ENCODE measurements at regions not wholly inside any gene's neighbourhood (a gene's known extent, or its start where the extent isn't known, plus 50 kb on each side); places are given as distances from the start of the nearest gene placed in this dataset.

DNA sequence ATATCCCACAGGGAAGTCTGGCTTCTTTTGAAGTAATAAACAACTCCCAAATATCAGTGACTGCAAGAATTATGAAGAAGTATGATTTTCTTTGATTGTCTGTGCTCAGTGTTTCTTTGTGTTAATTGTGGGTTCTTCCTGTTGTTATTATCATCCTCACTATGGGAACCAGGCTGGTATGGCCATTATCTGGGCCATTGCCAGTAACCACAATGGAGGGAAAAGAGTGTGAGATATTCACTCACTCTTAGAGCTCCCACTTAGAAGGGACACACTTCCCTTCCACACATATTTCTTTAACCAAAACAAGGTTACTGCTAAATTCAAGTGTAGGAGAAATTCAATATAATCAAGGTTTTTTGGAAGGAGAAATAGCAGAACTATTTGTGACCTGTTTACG is 503.7 kb downstream of the SLC6A15 start:
- Histone ChIP-seq H3K4me3 (ENCODE audit: insufficient read depth, low read depth, low read length) (no peak overlapping the region), H4K5ac (ENCODE audit: low read depth, low read length) (no peak overlapping the region), H2AK5ac (ENCODE audit: low read depth, low read length) (no peak overlapping the region), H3K14ac (replicated peaks; ENCODE audit: low read depth, low read length) (no peak overlapping the region), H2BK20ac (ENCODE audit: low read depth, low read length) (no peak overlapping the region), H3K27me3 (ENCODE audit: control insufficient read depth, insufficient read depth, low read length) (no peaks in the 10 kb centered on the region), H2BK5ac (ENCODE audit: low read depth, low read length, poor library complexity, severe bottlenecking) (no peak overlapping the region), H3K4me1 (ENCODE audit: control insufficient read depth, insufficient read depth, low read length) (no peaks in the 10 kb centered on the region), H2BK120ac (ENCODE audit: low read depth, low read length) (no peak overlapping the region), H4K91ac (ENCODE audit: insufficient read depth, low read depth, low read length) (no peak overlapping the region), H3K4ac (ENCODE audit: low read depth, low read length) (no peak overlapping the region), H3K27ac (ENCODE audit: insufficient read depth, low read length) (no peak overlapping the region), H3K9ac (ENCODE audit: low read depth, low read length) (no peak overlapping the region), H2AFZ (replicated peaks; ENCODE audit: low read length, poor library complexity) (no peak overlapping the region), H3K9me3 (ENCODE audit: control insufficient read depth, insufficient read depth, low read length) (no peaks in the 10 kb centered on the region), H4K20me1 (ENCODE audit: insufficient read depth, low read length) (no peaks in the 10 kb centered on the region), H2BK15ac (ENCODE audit: low read depth, low read length) (no peak overlapping the region), H3K9me1 (ENCODE audit: insufficient read depth, low read length) (no peaks in the 10 kb centered on the region), H3K23ac (ENCODE audit: low read depth, low read length) (no peak overlapping the region), H3K4me2 (ENCODE audit: low read depth, low read length) (no peak overlapping the region), H3K56ac (ENCODE audit: extremely low read depth, insufficient read depth, low read length) (no peak overlapping the region), H3K79me1 (ENCODE audit: low read depth in 1 of 2, low read length in 2 of 2) (no peaks in the 10 kb centered on the region), H2AK9ac (replicated peaks; ENCODE audit: low read depth, low read length, poor library complexity) (no peak overlapping the region), H3K36me3 (ENCODE audit: control insufficient read depth, insufficient read depth, low read length) (no peaks in the 10 kb centered on the region), H3K18ac (ENCODE audit: low read depth, low read length) (no peak overlapping the region), H4K8ac (ENCODE audit: low read depth in 2 of 2, low read length in 2 of 2) (no peak overlapping the region)
- dilution Hi-C loops (cut with HindIII; ENCODE audit: low sequenced_read_pairs, unreplicated experiment) (no loop called here), in situ Hi-C loops (cut with MboI; ENCODE audit: low sequenced_read_pairs) (no loop called here), intact Hi-C loops (cut with micrococcal nuclease) (no loop called here)
- no CpG with 5 or more reads among the region's 1 CpG for WGBS, 2 experiments (ENCODE audit: extremely low coverage in 2 of 2, insufficient read length in 1 of 2)
- DNase-seq (no peak), ATAC-seq (ENCODE audit: low read depth) (no peak)
- POLR2A ChIA-PET (ENCODE audit: unreplicated experiment), result no interaction called here
- TF ChIP-seq RAD21 (IDR thresholded peaks at IDR 0.05; ENCODE audit: low read length), result no peak
- no peak for TF ChIP-seq MAFK (IDR thresholded peaks at IDR 0.05; ENCODE audit: low read depth, low read length)
- no peak for TF ChIP-seq CHD1 (IDR thresholded peaks at IDR 0.05; ENCODE audit: low read depth, low read length)
- no peak for TF ChIP-seq MAZ (IDR thresholded peaks at IDR 0.05; ENCODE audit: borderline replicate concordance, low read depth, low read length)
- TF ChIP-seq, protein P1, sequence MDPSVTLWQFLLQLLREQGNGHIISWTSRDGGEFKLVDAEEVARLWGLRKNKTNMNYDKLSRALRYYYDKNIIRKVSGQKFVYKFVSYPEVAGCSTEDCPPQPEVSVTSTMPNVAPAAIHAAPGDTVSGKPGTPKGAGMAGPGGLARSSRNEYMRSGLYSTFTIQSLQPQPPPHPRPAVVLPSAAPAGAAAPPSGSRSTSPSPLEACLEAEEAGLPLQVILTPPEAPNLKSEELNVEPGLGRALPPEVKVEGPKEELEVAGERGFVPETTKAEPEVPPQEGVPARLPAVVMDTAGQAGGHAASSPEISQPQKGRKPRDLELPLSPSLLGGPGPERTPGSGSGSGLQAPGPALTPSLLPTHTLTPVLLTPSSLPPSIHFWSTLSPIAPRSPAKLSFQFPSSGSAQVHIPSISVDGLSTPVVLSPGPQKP (IDR thresholded peaks at IDR 0.05; ENCODE audit: borderline replicate concordance, low read depth, low read length), result no peak
- TF ChIP-seq NFE2L2 (IDR thresholded peaks at IDR 0.05; ENCODE audit: low read depth, low read length), result no peak
- TF ChIP-seq SMC3 (IDR thresholded peaks at IDR 0.05; ENCODE audit: low read depth, low read length), result no peak
- BruUV-seq (replicated peaks), result no TSS peak
- CTCF ChIA-PET, result no interaction called here

All from IMR-90 (cell line).